ENCODE measurements at regions not wholly inside any gene's neighbourhood (a gene's known extent, or its start where the extent isn't known, plus 50 kb on each side); places are given as distances from the start of the nearest gene placed in this dataset.

- Histone ChIP-seq H4K20me1 (ENCODE audit: insufficient read depth, low read length) (peaks cover 5% of the 10 kb centered on the region), H3K9me3 (ENCODE audit: insufficient read depth, low read depth, low read length) (no peaks in the 10 kb centered on the region), H3K4me1 (ENCODE audit: insufficient read depth, low read length) (no peaks in the 10 kb centered on the region), H2AFZ (ENCODE audit: low read depth, low read length) (no peak overlapping the region), H3K4me2 (ENCODE audit: low read length) (no peak overlapping the region), H3K27ac (ENCODE audit: low read depth, low read length) (no peak overlapping the region), H3K36me3 (ENCODE audit: insufficient read depth, low read length) (no peaks in the 10 kb centered on the region), H3K79me2 (ENCODE audit: insufficient read depth, low read length) (no peaks in the 10 kb centered on the region), H3K4me3 (ENCODE audit: insufficient read depth, low read depth, low read length) (no peak overlapping the region), H3K9ac (ENCODE audit: low read length) (no peak overlapping the region), H3K27me3 (ENCODE audit: insufficient read depth, low read length) (no peaks in the 10 kb centered on the region)
- FAIRE-seq = no peak
- TF ChIP-seq CTCF (IDR thresholded peaks at IDR 0.05; ENCODE audit: insufficient read depth, low read depth, low read length) = no peak
- TF ChIP-seq EZH2 (IDR thresholded peaks at IDR 0.05; ENCODE audit: insufficient read depth, low read length) = no peak
- Mint-ChIP-seq H3K4me1 (ENCODE audit: low read depth, unreplicated experiment) (no peaks in the 10 kb centered on the region), H3K27ac (ENCODE audit: unreplicated experiment) (no peak overlapping the region), H3K27me3 (ENCODE audit: low read depth, unreplicated experiment) (no peaks in the 10 kb centered on the region), H3K4me3 (ENCODE audit: unreplicated experiment) (no peak overlapping the region), H3K9me3 (ENCODE audit: unreplicated experiment) (no peaks in the 10 kb centered on the region), H3K36me3 (ENCODE audit: low read depth, unreplicated experiment) (peaks cover 42% of the 10 kb centered on the region)
- no peak for DNase-seq (ENCODE audit: low read depth)
Observed at GRCh38 chr9:109925799-109926198, 145.8 kb downstream of the PALM2AKAP2 start.

GRCh38 chr9:109926421-109926869, 146.4 kb downstream of the PALM2AKAP2 start:
- H3K9ac ChIP-seq (ENCODE audit: low read length) = no peak overlapping the region
- peaks cover 3% of the 10 kb centered on the region for H4K20me1 ChIP-seq (ENCODE audit: insufficient read depth, low read length)
- H3K36me3 Mint-ChIP-seq (ENCODE audit: low read depth, unreplicated experiment) = peaks cover 41% of the 10 kb centered on the region
- H3K4me3 ChIP-seq (ENCODE audit: insufficient read depth, low read depth, low read length) = no peak overlapping the region
- H3K36me3 ChIP-seq (ENCODE audit: insufficient read depth, low read length) = no peaks in the 10 kb centered on the region
- no peaks in the 10 kb centered on the region for H3K4me1 Mint-ChIP-seq (ENCODE audit: low read depth, unreplicated experiment)
- no peak overlapping the region for H3K4me3 Mint-ChIP-seq (ENCODE audit: unreplicated experiment)
- no peaks in the 10 kb centered on the region for H3K27me3 Mint-ChIP-seq (ENCODE audit: low read depth, unreplicated experiment)
- no peaks in the 10 kb centered on the region for H3K27me3 ChIP-seq (ENCODE audit: insufficient read depth, low read length)
- no peak for DNase-seq (ENCODE audit: low read depth)
- no peak overlapping the region for H3K27ac Mint-ChIP-seq (ENCODE audit: unreplicated experiment)
- no peaks in the 10 kb centered on the region for H3K79me2 ChIP-seq (ENCODE audit: insufficient read depth, low read length)
- H2AFZ ChIP-seq (ENCODE audit: low read depth, low read length) = no peak overlapping the region
- H3K27ac ChIP-seq (ENCODE audit: low read depth, low read length) = no peak overlapping the region
- no peak for FAIRE-seq
- TF ChIP-seq EZH2 (IDR thresholded peaks at IDR 0.05; ENCODE audit: insufficient read depth, low read length) (no peak), CTCF (IDR thresholded peaks at IDR 0.05; ENCODE audit: insufficient read depth, low read depth, low read length) (no peak)
- no peaks in the 10 kb centered on the region for H3K9me3 ChIP-seq (ENCODE audit: insufficient read depth, low read depth, low read length)
- H3K9me3 Mint-ChIP-seq (ENCODE audit: unreplicated experiment) = no peaks in the 10 kb centered on the region
- no peak overlapping the region for H3K4me2 ChIP-seq (ENCODE audit: low read length)
- no peaks in the 10 kb centered on the region for H3K4me1 ChIP-seq (ENCODE audit: insufficient read depth, low read length)

GRCh38 chr9:109931623-109932022, 151.6 kb downstream of the PALM2AKAP2 start:
- H3K27me3 ChIP-seq (ENCODE audit: insufficient read depth, low read length) = no peaks in the 10 kb centered on the region
- no peaks in the 10 kb centered on the region for H4K20me1 ChIP-seq (ENCODE audit: insufficient read depth, low read length)
- Mint-ChIP-seq H3K27me3 (ENCODE audit: low read depth, unreplicated experiment) (no peaks in the 10 kb centered on the region), H3K4me1 (ENCODE audit: low read depth, unreplicated experiment) (peaks cover 20% of the 10 kb centered on the region), H3K27ac (ENCODE audit: unreplicated experiment) (no peak overlapping the region), H3K4me3 (ENCODE audit: unreplicated experiment) (no peak overlapping the region), H3K9me3 (ENCODE audit: unreplicated experiment) (no peaks in the 10 kb centered on the region), H3K36me3 (ENCODE audit: low read depth, unreplicated experiment) (peaks cover 29% of the 10 kb centered on the region)
- peaks cover 19% of the 10 kb centered on the region for H3K4me1 ChIP-seq (ENCODE audit: insufficient read depth, low read length)
- FAIRE-seq (no peak), DNase-seq (ENCODE audit: low read depth) (no peak)
- no peak overlapping the region for H2AFZ ChIP-seq (ENCODE audit: low read depth, low read length)
- H3K4me3 ChIP-seq (ENCODE audit: insufficient read depth, low read depth, low read length) = no peak overlapping the region
- TF ChIP-seq CTCF (IDR thresholded peaks at IDR 0.05; ENCODE audit: insufficient read depth, low read depth, low read length) (no peak), EZH2 (IDR thresholded peaks at IDR 0.05; ENCODE audit: insufficient read depth, low read length) (no peak)
- H3K36me3 ChIP-seq (ENCODE audit: insufficient read depth, low read length) = no peaks in the 10 kb centered on the region
- H3K79me2 ChIP-seq (ENCODE audit: insufficient read depth, low read length) = no peaks in the 10 kb centered on the region
- H3K9me3 ChIP-seq (ENCODE audit: insufficient read depth, low read depth, low read length) = no peaks in the 10 kb centered on the region
- no peak overlapping the region for H3K4me2 ChIP-seq (ENCODE audit: low read length)
- H3K27ac ChIP-seq (ENCODE audit: low read depth, low read length) = no peak overlapping the region
- no peak overlapping the region for H3K9ac ChIP-seq (ENCODE audit: low read length)
